ENCODE measurements at regions not wholly inside any gene's neighbourhood (a gene's known extent, or its start where the extent isn't known, plus 50 kb on each side); places are given as distances from the start of the nearest gene placed in this dataset.

- no peak for TF ChIP-seq SUZ12 (IDR thresholded peaks at IDR 0.05; ENCODE audit: extremely low read depth, insufficient read depth, insufficient read length)
- TF ChIP-seq YY1 (IDR thresholded peaks at IDR 0.05; ENCODE audit: insufficient read depth, insufficient read length) = no peak
- TF ChIP-seq ZNF274 (IDR thresholded peaks at IDR 0.05; ENCODE audit: low read depth, low read length) = peak; percentile 41; the same call in 1 of the 2 replicates
Measured at GRCh38 chr5:89638871-89639270, 755.9 kb upstream of the MEF2C start.

Measured in NT2/D1 (cell line).